Activated B cell treated with CpG ODN at 0.5 μM for 24 hours (primary cell): ENCODE measurements at regions not wholly inside any gene's neighbourhood (a gene's known extent, or its start where the extent isn't known, plus 50 kb on each side); places are given as distances from the start of the nearest gene placed in this dataset.

Experiments used
- ATAC-seq: fragments of 200-7000 bp; cut with Tn5 transposase; one replicate; pipeline ENCODE4 v1.10.0; 2021; ENCODE audit warnings: low read depth, mild to moderate bottlenecking, moderate library complexity
- CTCF ChIA-PET: fragments of 350-600 bp; sonication (Branson Sonifier 250); formaldehyde crosslinking; loops from one replicate; lab custom pipeline; 2021; ENCODE audit warnings: antibody characterized with exemption; lab: Charles Lee
- POLR2A ChIA-PET: fragments of 350-600 bp; sonication (Branson Sonifier 250); formaldehyde crosslinking; loops from one replicate; lab custom pipeline; 2021; ENCODE audit warnings: antibody characterized with exemption; lab: Charles Lee
- DNase-seq: peaks from one replicate; pipeline ENCODE4 v3.0.0; 2022
- H3K27ac Mint-ChIP-seq: one replicate; pipeline ENCODE4 v1.8.0; 2020; ENCODE audit warnings: mixed read lengths
- H3K27me3 Mint-ChIP-seq: one replicate; pipeline ENCODE4 v1.8.0; 2021; ENCODE audit warnings: mixed read lengths
- H3K36me3 Mint-ChIP-seq: one replicate; pipeline ENCODE4 v1.8.0; 2021; ENCODE audit warnings: low read depth, mixed read lengths
- H3K4me1 Mint-ChIP-seq: one replicate; pipeline ENCODE4 v1.8.0; 2021; ENCODE audit warnings: mixed read lengths
- H3K4me3 Mint-ChIP-seq: one replicate; pipeline ENCODE4 v1.8.0; 2020; ENCODE audit warnings: mild to moderate bottlenecking, mixed read lengths
- H3K9me3 Mint-ChIP-seq: one replicate; pipeline ENCODE4 v1.8.0; 2020; ENCODE audit warnings: mixed read lengths
- intact Hi-C: fragments of 100-400 bp; cut with micrococcal nuclease; formaldehyde crosslinking; loops from one replicate; pipeline ENCODE4 v1.15.1; 2024
- TF ChIP-seq, protein P1 (sequence below): fragments of 200-600 bp; IDR thresholded peaks from one replicate; pipeline ENCODE4 v1.8.0; 2022; ENCODE audit warnings: antibody characterized with exemption, mild to moderate bottlenecking

DNA sequence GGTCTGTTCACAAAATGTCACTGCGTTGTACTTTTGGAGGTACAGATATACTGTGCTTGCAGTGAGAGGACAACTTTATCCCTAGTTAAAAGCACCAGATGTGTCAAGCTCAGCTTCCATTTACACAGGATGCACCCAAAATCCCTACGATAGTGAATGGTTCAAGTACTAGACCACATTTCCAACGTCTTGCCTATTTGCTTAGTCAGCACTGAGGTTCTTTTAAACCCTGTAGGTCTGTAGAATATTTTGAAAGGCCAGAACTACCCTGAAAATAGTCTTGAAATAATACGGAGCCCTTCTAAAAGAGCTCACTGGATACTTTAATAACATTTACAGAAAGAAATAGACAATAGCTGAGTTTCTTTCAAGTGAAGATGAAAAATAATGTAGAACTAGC is 466.1 kb downstream of the FUT8 start:
- intact Hi-C loops, result no loop called here
- Mint-ChIP-seq H3K36me3 (no peaks in the 10 kb centered on the region), H3K27me3 (peaks cover 9% of the 10 kb centered on the region), H3K9me3 (peaks cover 6% of the 10 kb centered on the region), H3K4me3 (no peak overlapping the region), H3K27ac (no peak overlapping the region), H3K4me1 (no peaks in the 10 kb centered on the region)
- CTCF ChIA-PET, result no interaction called here
- ATAC-seq, result no peak
- no peak for DNase-seq
- POLR2A ChIA-PET, result no interaction called here
- TF ChIP-seq, protein P1, sequence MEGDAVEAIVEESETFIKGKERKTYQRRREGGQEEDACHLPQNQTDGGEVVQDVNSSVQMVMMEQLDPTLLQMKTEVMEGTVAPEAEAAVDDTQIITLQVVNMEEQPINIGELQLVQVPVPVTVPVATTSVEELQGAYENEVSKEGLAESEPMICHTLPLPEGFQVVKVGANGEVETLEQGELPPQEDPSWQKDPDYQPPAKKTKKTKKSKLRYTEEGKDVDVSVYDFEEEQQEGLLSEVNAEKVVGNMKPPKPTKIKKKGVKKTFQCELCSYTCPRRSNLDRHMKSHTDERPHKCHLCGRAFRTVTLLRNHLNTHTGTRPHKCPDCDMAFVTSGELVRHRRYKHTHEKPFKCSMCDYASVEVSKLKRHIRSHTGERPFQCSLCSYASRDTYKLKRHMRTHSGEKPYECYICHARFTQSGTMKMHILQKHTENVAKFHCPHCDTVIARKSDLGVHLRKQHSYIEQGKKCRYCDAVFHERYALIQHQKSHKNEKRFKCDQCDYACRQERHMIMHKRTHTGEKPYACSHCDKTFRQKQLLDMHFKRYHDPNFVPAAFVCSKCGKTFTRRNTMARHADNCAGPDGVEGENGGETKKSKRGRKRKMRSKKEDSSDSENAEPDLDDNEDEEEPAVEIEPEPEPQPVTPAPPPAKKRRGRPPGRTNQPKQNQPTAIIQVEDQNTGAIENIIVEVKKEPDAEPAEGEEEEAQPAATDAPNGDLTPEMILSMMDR, result no peak

GRCh38 chr14:65879248-65880009 is 466.9 kb downstream of the FUT8 start:
- ChIA-PET POLR2A (no interaction called here), CTCF (no interaction called here)
- TF ChIP-seq, protein P1, result no peak
- no peak overlapping the region for H3K27ac Mint-ChIP-seq
- no peaks in the 10 kb centered on the region for H3K36me3 Mint-ChIP-seq
- DNase-seq, result no peak
- ATAC-seq, result no peak
- intact Hi-C loops, result no loop called here
- H3K9me3 Mint-ChIP-seq, result peaks cover 6% of the 10 kb centered on the region
- no peak overlapping the region for H3K4me3 Mint-ChIP-seq
- no peaks in the 10 kb centered on the region for H3K4me1 Mint-ChIP-seq
- peaks cover 9% of the 10 kb centered on the region for H3K27me3 Mint-ChIP-seq

DNA sequence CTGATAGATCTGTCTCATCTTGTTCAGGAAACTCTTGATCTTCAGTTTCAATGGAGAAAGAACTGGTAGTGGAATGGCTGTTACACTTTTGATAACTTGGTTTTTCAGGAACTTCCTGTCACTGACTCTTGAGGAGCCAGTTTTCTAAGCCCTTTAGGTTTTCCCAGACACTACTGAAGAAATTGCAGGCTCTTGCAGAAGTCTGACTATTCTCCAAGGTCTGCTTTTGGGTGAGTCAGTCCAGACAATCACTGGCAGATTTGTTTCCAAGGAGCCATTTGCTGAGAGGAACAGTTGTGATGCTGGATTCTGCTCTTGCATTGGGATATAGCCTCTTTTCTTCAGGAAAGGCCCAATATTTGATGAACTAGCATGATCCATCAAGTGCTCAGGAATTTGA is 468.0 kb downstream of the FUT8 start:
- Mint-ChIP-seq H3K36me3 (no peaks in the 10 kb centered on the region), H3K9me3 (peaks cover 6% of the 10 kb centered on the region), H3K4me3 (no peak overlapping the region), H3K27me3 (peaks cover 14% of the 10 kb centered on the region), H3K27ac (no peak overlapping the region), H3K4me1 (no peaks in the 10 kb centered on the region)
- TF ChIP-seq, protein P1, result no peak
- DNase-seq (no peak), ATAC-seq (no peak)
- CTCF ChIA-PET, result no interaction called here
- intact Hi-C loops, result no loop called here
- POLR2A ChIA-PET, result no interaction called here

DNA sequence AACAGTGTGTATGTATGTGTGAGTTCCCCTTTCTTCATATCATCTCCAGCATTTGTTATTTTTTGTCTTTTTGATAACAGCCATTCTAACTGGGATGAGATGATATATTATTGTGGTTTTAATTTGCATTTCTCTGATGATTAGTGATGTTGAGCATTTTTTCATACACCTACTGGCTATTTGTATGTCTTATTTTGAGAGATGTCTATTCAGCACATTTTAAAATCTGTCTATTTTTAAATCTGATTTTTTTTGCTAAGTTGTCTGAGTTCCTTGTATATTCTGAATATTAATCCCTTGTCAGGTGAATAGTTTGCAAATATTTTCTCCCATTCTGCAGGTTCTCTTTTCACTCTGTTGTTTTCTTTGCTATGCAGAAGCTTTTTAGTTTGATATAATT is 469.1 kb downstream of the FUT8 start:
- Mint-ChIP-seq H3K4me3 (no peak overlapping the region), H3K27me3 (peaks cover 16% of the 10 kb centered on the region), H3K36me3 (no peaks in the 10 kb centered on the region), H3K27ac (no peak overlapping the region), H3K4me1 (no peaks in the 10 kb centered on the region), H3K9me3 (peaks cover 6% of the 10 kb centered on the region)
- ATAC-seq (no peak), DNase-seq (no peak)
- intact Hi-C loops, result no loop called here
- CTCF ChIA-PET, result no interaction called here
- POLR2A ChIA-PET, result no interaction called here
- TF ChIP-seq, protein P1, result no peak

DNA sequence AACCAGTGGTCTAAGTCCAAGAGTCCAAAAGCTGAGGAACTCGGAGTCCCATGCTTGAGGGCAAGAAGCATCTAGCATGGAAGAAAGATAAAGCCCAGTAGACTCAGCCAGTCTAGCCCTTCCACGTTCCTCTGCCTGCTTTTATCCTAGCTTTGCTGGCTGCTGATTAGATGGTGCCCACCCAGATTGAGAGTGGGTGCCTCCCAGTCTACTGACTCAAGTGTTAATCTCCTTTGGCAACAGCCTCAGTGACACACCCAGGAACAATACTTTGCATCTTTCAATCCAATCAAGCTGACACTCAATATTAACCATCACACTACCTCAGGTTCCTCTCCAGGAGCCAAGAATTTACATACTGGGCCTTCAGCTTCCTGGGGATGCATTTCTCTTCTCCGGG is 476.1 kb downstream of the FUT8 start:
- ChIA-PET POLR2A (no interaction called here), CTCF (no interaction called here)
- TF ChIP-seq, protein P1, result no peak
- Mint-ChIP-seq H3K36me3 (no peaks in the 10 kb centered on the region), H3K9me3 (peaks cover 5% of the 10 kb centered on the region), H3K27me3 (peaks cover 29% of the 10 kb centered on the region), H3K27ac (no peak overlapping the region), H3K4me3 (no peak overlapping the region), H3K4me1 (no peaks in the 10 kb centered on the region)
- intact Hi-C loops, result no loop called here
- ATAC-seq (no peak), DNase-seq (no peak)
